GM18511 (cell line): ENCODE measurements at regions not wholly inside any gene's neighbourhood (a gene's known extent, or its start where the extent isn't known, plus 50 kb on each side); places are given as distances from the start of the nearest gene placed in this dataset.

Experiments
- ATAC-seq: cut with Tn5 transposase; IDR thresholded peaks from one replicate; pipeline ENCODE4 v1.9.1; 2021; ENCODE audit warnings: mild to moderate bottlenecking, moderate library complexity; ENCODE audit not compliant: unreplicated experiment

GRCh38 chr4:41452484-41453225 is 85.3 kb upstream of the LIMCH1 start:
- no peak for ATAC-seq

GRCh38 chr4:41454423-41454822 is 83.5 kb upstream of the LIMCH1 start:
- no peak for ATAC-seq

GRCh38 chr4:41455206-41455605 is 82.8 kb upstream of the LIMCH1 start:
- ATAC-seq, result no peak

- no peak for ATAC-seq
These were observed 81.3 kb upstream of the LIMCH1 start for GRCh38 chr4:41456559-41457101.

- no peak for ATAC-seq
These were observed 79.3 kb upstream of the LIMCH1 start for GRCh38 chr4:41458689-41459088.

GRCh38 chr4:41460641-41461040 is 77.3 kb upstream of the LIMCH1 start:
- ATAC-seq, result no peak

GRCh38 chr4:41461780-41462307 is 76.1 kb upstream of the LIMCH1 start:
- no peak for ATAC-seq

- no peak for ATAC-seq
These were observed 72.7 kb upstream of the LIMCH1 start for GRCh38 chr4:41465146-41465761.

GRCh38 chr4:41466249-41466648 is 71.7 kb upstream of the LIMCH1 start:
- ATAC-seq, result no peak

GRCh38 chr4:41468122-41468521 is 69.8 kb upstream of the LIMCH1 start:
- no peak for ATAC-seq

GRCh38 chr4:41471126-41472071 is 66.6 kb upstream of the LIMCH1 start:
- no peak for ATAC-seq

GRCh38 chr4:41472081-41472480 is 65.9 kb upstream of the LIMCH1 start:
- ATAC-seq, result no peak

- no peak for ATAC-seq
These were observed 64.8 kb upstream of the LIMCH1 start for GRCh38 chr4:41473176-41473575.

- ATAC-seq, result no peak
These were observed 62.6 kb upstream of the LIMCH1 start for GRCh38 chr4:41475402-41475801.

GRCh38 chr4:41476310-41476885 is 61.6 kb upstream of the LIMCH1 start:
- no peak for ATAC-seq

- no peak for ATAC-seq
These were observed 60.6 kb upstream of the LIMCH1 start for GRCh38 chr4:41477181-41477905.

- ATAC-seq, result no peak
These were observed 59.4 kb upstream of the LIMCH1 start for GRCh38 chr4:41478518-41478917.

GRCh38 chr4:41480896-41481311 is 57.1 kb upstream of the LIMCH1 start:
- ATAC-seq, result no peak

GRCh38 chr4:41483771-41484170 is 54.2 kb upstream of the LIMCH1 start:
- ATAC-seq, result no peak

- ATAC-seq, result no peak
These were observed 52.9 kb upstream of the LIMCH1 start for GRCh38 chr4:41485041-41485440.
